ENCODE measurements at regions not wholly inside any gene's neighbourhood (a gene's known extent, or its start where the extent isn't known, plus 50 kb on each side); places are given as distances from the start of the nearest gene placed in this dataset.

DNA sequence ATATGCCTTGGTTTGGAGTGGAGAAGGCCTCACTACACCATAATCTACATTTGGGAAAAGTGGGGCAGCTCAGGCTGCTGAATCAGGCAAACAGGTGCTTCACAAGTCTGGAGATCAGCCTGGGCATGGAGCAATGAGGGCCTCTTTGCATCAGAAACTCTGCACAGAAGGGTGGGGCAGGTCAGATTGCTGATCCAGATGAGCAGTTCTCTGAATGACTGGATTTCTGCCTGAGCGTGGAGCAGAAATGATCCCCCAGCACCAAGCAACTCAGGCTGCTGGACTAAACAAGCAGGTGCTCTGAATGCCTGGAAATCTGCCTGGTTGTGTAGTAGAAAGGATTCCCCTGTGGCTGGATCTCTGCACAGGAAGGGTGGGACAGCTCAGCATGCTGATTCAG is 605.3 kb upstream of the ZNF804A start:
- no peak for DNase-seq (ENCODE audit: low spot score, unreplicated experiment)
- H3K9me3 Mint-ChIP-seq (ENCODE audit: low read depth): no peaks in the 10 kb centered on the region
- H3K4me3 Mint-ChIP-seq (ENCODE audit: low read depth): no peak overlapping the region
- TF ChIP-seq, protein P1, sequence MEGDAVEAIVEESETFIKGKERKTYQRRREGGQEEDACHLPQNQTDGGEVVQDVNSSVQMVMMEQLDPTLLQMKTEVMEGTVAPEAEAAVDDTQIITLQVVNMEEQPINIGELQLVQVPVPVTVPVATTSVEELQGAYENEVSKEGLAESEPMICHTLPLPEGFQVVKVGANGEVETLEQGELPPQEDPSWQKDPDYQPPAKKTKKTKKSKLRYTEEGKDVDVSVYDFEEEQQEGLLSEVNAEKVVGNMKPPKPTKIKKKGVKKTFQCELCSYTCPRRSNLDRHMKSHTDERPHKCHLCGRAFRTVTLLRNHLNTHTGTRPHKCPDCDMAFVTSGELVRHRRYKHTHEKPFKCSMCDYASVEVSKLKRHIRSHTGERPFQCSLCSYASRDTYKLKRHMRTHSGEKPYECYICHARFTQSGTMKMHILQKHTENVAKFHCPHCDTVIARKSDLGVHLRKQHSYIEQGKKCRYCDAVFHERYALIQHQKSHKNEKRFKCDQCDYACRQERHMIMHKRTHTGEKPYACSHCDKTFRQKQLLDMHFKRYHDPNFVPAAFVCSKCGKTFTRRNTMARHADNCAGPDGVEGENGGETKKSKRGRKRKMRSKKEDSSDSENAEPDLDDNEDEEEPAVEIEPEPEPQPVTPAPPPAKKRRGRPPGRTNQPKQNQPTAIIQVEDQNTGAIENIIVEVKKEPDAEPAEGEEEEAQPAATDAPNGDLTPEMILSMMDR (IDR thresholded peaks at IDR 0.05; ENCODE audit: unreplicated experiment): no peak
- no peaks in the 10 kb centered on the region for H3K36me3 Mint-ChIP-seq (ENCODE audit: insufficient read depth)
- H3K27ac Mint-ChIP-seq: no peak overlapping the region
- no peaks in the 10 kb centered on the region for H3K27me3 Mint-ChIP-seq
- H3K4me1 Mint-ChIP-seq (ENCODE audit: low read depth): peaks cover 23% of the 10 kb centered on the region

- Mint-ChIP-seq H3K27me3 (no peaks in the 10 kb centered on the region), H3K4me3 (ENCODE audit: low read depth) (no peak overlapping the region), H3K27ac (no peak overlapping the region), H3K36me3 (ENCODE audit: insufficient read depth) (no peaks in the 10 kb centered on the region), H3K4me1 (ENCODE audit: low read depth) (peaks cover 29% of the 10 kb centered on the region), H3K9me3 (ENCODE audit: low read depth) (no peaks in the 10 kb centered on the region)
- TF ChIP-seq, protein P1 (IDR thresholded peaks at IDR 0.05; ENCODE audit: unreplicated experiment): no peak
- no peak for DNase-seq (ENCODE audit: low spot score, unreplicated experiment)
These were observed 602.7 kb upstream of the ZNF804A start for GRCh38 chr2:183995632-183996031.

- no peak overlapping the region for H3K4me3 Mint-ChIP-seq (ENCODE audit: low read depth)
- H3K9me3 Mint-ChIP-seq (ENCODE audit: low read depth): no peaks in the 10 kb centered on the region
- peaks cover 29% of the 10 kb centered on the region for H3K4me1 Mint-ChIP-seq (ENCODE audit: low read depth)
- DNase-seq (ENCODE audit: low spot score, unreplicated experiment): no peak
- H3K27me3 Mint-ChIP-seq: no peaks in the 10 kb centered on the region
- no peak overlapping the region for H3K27ac Mint-ChIP-seq
- H3K36me3 Mint-ChIP-seq (ENCODE audit: insufficient read depth): no peaks in the 10 kb centered on the region
- TF ChIP-seq, protein P1 (IDR thresholded peaks at IDR 0.05; ENCODE audit: unreplicated experiment): no peak
These were observed 601.2 kb upstream of the ZNF804A start for GRCh38 chr2:183996825-183997793.

- DNase-seq (ENCODE audit: low spot score, unreplicated experiment): no peak
- TF ChIP-seq, protein P1 (IDR thresholded peaks at IDR 0.05; ENCODE audit: unreplicated experiment): no peak
- Mint-ChIP-seq H3K4me1 (ENCODE audit: low read depth) (peaks cover 29% of the 10 kb centered on the region), H3K36me3 (ENCODE audit: insufficient read depth) (no peaks in the 10 kb centered on the region), H3K9me3 (ENCODE audit: low read depth) (no peaks in the 10 kb centered on the region), H3K27me3 (no peaks in the 10 kb centered on the region), H3K4me3 (ENCODE audit: low read depth) (no peak overlapping the region), H3K27ac (no peak overlapping the region)
These were observed 600.1 kb upstream of the ZNF804A start for GRCh38 chr2:183998041-183998796.

DNA sequence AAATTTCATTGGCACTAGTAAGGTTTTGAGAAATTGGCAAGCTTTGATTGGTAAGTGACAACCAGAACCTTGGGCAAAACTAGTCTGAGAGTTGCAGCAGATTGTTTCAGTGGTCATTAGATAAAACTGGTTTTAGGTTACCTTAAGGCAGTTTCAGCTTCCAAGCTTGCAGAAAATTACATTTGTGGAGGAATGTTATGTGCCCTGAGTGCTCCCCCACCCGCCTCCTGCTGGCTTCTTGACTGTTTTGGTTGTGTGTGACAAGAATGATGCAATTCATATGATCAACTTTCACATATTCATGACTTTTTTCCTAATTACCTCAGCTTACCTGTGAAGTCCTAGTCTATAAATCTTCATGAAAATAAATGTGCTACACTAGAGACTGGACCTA is 599.5 kb upstream of the ZNF804A start:
- no peaks in the 10 kb centered on the region for H3K9me3 Mint-ChIP-seq (ENCODE audit: low read depth)
- TF ChIP-seq, protein P1 (IDR thresholded peaks at IDR 0.05; ENCODE audit: unreplicated experiment): no peak
- no peak overlapping the region for H3K27ac Mint-ChIP-seq
- H3K36me3 Mint-ChIP-seq (ENCODE audit: insufficient read depth): no peaks in the 10 kb centered on the region
- H3K4me3 Mint-ChIP-seq (ENCODE audit: low read depth): no peak overlapping the region
- no peak for DNase-seq (ENCODE audit: low spot score, unreplicated experiment)
- H3K27me3 Mint-ChIP-seq: no peaks in the 10 kb centered on the region
- H3K4me1 Mint-ChIP-seq (ENCODE audit: low read depth): peaks cover 27% of the 10 kb centered on the region

All from progenitor cell of endocrine pancreas (in vitro differentiated cells).